HepG2 (cell line): ENCODE measurements at regions not wholly inside any gene's neighbourhood (a gene's known extent, or its start where the extent isn't known, plus 50 kb on each side); places are given as distances from the start of the nearest gene placed in this dataset.

Experiments
- ARID2 ChIP-seq: sonication (generic); formaldehyde crosslinking; IDR thresholded peaks from 2 replicates; pipeline ENCODE4 v1.8.1; 2022; ENCODE audit warnings: mild to moderate bottlenecking, missing genetic modification reagents, borderline replicate concordance
- CBX5 ChIP-seq: sonication (generic); formaldehyde crosslinking; IDR thresholded peaks from 2 replicates; pipeline ENCODE4 v1.4.0; 2020; ENCODE audit warnings: missing genetic modification reagents, borderline replicate concordance
- HMG20A ChIP-seq: IDR thresholded peaks from 2 replicates; pipeline ENCODE4 v1.6.1; 2016; ENCODE audit warnings: borderline replicate concordance
- JUNB ChIP-seq: sonication (generic); formaldehyde crosslinking; IDR thresholded peaks from 2 replicates; pipeline ENCODE4 v1.8.0; 2022; ENCODE audit warnings: missing genetic modification reagents, mild to moderate bottlenecking, borderline replicate concordance
- MAFK ChIP-seq, 2 experiments: IDR thresholded peaks in 1 of 2; conservative IDR thresholded peaks in 1 of 2; 2 replicates each; pipeline ENCODE4 v1.6.1; 2011; ENCODE audit warnings: improper control_type of control experiment in 2 of 2, low read length in 2 of 2
- PPARG ChIP-seq: conservative IDR thresholded peaks from 2 replicates; pipeline ENCODE4 v1.6.1; 2016; ENCODE audit warnings: missing biosample characterization, missing genetic modification reagents
- RXRA ChIP-seq: sonication (generic); formaldehyde crosslinking; IDR thresholded peaks from 2 replicates; pipeline ENCODE4 v1.5.1; 2020; ENCODE audit warnings: missing genetic modification reagents
- XRCC5 ChIP-seq: fragments of 200-400 bp; formaldehyde crosslinking; optimal IDR thresholded peaks from 2 replicates; pipeline ENCODE3; 2017; ENCODE audit warnings: mild to moderate bottlenecking, low read length
- ZBTB40 ChIP-seq, 2 experiments: fragments of 450-650 bp in 1 of 2; sonication (generic) in 1 of 2; formaldehyde crosslinking in 1 of 2; IDR thresholded peaks; 2 replicates each; pipeline versions ENCODE4 v1.6.1 to v1.8.0; 2016 to 2022; ENCODE audit warnings: antibody characterized with exemption in 1 of 2, mild to moderate bottlenecking in 1 of 2, missing genetic modification reagents in 1 of 2
- ZFP1 ChIP-seq: IDR thresholded peaks from 2 replicates; pipeline ENCODE4 v1.6.1; 2016
- ZNF12 ChIP-seq: sonication (generic); formaldehyde crosslinking; IDR thresholded peaks from 2 replicates; pipeline ENCODE4 v1.5.0; 2020; ENCODE audit warnings: missing genetic modification reagents
- ZNF24 ChIP-seq: fragments of 450-650 bp; IDR thresholded peaks from 2 replicates; pipeline ENCODE4 v1.6.1; 2017; ENCODE audit warnings: antibody characterized with exemption, mild to moderate bottlenecking
- ZNF34 ChIP-seq: sonication (generic); formaldehyde crosslinking; IDR thresholded peaks from 2 replicates; pipeline ENCODE4 v1.4.0; 2020; ENCODE audit warnings: mild to moderate bottlenecking, missing genetic modification reagents, borderline replicate concordance
- ZNF558 ChIP-seq: sonication (generic); formaldehyde crosslinking; IDR thresholded peaks from 2 replicates; pipeline ENCODE4 v1.9.0; 2022; ENCODE audit warnings: mild to moderate bottlenecking, missing genetic modification reagents, borderline replicate concordance
- ZNF780A ChIP-seq: sonication (generic); formaldehyde crosslinking; IDR thresholded peaks from 2 replicates; pipeline ENCODE4 v1.8.0; 2022; ENCODE audit warnings: mild to moderate bottlenecking, missing genetic modification reagents, moderate library complexity
- TF ChIP-seq, protein P1 (sequence below): sonication (generic); formaldehyde crosslinking; IDR thresholded peaks from 2 replicates; pipeline ENCODE4 v1.4.0; 2020; ENCODE audit warnings: missing genetic modification reagents, borderline replicate concordance

DNA sequence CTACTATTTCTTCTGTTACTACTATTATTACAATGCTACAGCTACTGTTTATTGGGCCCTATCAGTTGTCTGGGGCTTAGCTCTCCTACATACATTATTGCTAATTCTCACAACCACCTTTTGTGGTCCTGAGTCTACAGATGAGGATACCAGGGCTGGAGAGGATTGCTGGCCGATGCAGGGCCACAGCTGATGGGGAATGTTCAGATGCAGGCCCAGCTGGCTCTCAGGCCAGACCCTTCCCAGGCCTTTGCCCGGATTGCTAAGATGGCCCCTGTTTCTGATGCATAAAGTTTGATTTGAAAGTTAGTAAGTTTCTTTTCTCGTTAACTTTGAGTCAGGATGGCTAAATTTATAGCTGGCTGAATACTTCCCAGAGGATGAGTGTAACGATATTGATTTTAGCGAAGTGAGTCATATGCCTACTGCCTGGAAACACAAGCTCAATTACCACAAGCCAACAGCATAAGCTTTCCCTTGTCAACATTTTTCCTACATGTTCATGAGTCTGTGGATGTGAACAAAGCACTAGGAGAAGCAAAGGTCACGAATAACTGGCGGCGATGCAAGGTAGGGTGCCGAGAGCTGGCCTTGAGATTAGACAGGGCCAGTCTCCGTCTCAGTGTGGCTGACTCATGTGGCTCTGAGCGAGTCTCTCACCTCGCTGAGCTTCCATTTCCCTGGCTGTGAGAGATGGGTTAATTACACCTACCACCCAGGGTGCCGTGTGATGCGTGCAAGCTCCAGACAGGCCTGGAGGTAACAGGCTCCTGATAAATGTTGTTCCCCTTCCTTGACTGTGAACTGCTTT, 111.0 kb downstream of the BEGAIN start (continued):
- TF ChIP-seq JUNB (peak; percentile 96), ZNF558 (CRISPR knock-in tag) (no peak), CBX5 (CRISPR knock-in tag) (peak; percentile 58; the same call in 1 of the 2 replicates), ZNF780A (no peak), ARID2 (CRISPR knock-in tag) (peak; percentile 48; the same call in 1 of the 2 replicates), ZFP1 (CRISPR knock-in tag) (no peak), MAFK (conservative IDR thresholded peaks at IDR 0.05 in 1 of 2, IDR thresholded peaks at IDR 0.05 in 1 of 2; ENCODE audit: low read length in 2 of 2) (peak; percentile 24 to 33; a peak in 2 of 4 replicates), ZBTB40 (IDR thresholded peaks at IDR 0.05) (no peak; the same call in 1 of the 2 replicates), ZBTB40 (CRISPR knock-in tag; IDR thresholded peaks at IDR 0.05) (peak; percentile 18), HMG20A (CRISPR knock-in tag) (peak; percentile 96), PPARG (CRISPR knock-in tag) (peak; percentile 98), ZNF24 (no peak), RXRA (peak; percentile 84), ZNF34 (CRISPR knock-in tag) (0 out of 2 replicates have a peak, but pooled peaks have one; percentile 68), XRCC5 (peak; percentile 59), ZNF12 (CRISPR knock-in tag) (peak; percentile 16; the same call in 1 of the 2 replicates)
- TF ChIP-seq, protein P1, sequence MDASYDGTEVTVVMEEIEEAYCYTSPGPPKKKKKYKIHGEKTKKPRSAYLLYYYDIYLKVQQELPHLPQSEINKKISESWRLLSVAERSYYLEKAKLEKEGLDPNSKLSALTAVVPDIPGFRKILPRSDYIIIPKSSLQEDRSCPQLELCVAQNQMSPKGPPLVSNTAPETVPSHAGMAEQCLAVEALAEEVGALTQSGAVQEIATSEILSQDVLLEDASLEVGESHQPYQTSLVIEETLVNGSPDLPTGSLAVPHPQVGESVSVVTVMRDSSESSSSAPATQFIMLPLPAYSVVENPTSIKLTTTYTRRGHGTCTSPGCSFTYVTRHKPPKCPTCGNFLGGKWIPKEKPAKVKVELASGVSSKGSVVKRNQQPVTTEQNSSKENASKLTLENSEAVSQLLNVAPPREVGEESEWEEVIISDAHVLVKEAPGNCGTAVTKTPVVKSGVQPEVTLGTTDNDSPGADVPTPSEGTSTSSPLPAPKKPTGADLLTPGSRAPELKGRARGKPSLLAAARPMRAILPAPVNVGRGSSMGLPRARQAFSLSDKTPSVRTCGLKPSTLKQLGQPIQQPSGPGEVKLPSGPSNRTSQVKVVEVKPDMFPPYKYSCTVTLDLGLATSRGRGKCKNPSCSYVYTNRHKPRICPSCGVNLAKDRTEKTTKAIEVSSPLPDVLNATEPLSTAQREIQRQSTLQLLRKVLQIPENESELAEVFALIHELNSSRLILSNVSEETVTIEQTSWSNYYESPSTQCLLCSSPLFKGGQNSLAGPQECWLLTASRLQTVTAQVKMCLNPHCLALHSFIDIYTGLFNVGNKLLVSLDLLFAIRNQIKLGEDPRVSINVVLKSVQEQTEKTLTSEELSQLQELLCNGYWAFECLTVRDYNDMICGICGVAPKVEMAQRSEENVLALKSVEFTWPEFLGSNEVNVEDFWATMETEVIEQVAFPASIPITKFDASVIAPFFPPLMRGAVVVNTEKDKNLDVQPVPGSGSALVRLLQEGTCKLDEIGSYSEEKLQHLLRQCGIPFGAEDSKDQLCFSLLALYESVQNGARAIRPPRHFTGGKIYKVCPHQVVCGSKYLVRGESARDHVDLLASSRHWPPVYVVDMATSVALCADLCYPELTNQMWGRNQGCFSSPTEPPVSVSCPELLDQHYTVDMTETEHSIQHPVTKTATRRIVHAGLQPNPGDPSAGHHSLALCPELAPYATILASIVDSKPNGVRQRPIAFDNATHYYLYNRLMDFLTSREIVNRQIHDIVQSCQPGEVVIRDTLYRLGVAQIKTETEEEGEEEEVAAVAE (CRISPR knock-in tag), result 0 out of 2 replicates have a peak, but pooled peaks have one; percentile 33
